ENCODE measurements at regions not wholly inside any gene's neighbourhood (a gene's known extent, or its start where the extent isn't known, plus 50 kb on each side); places are given as distances from the start of the nearest gene placed in this dataset.

- no peak for DNase-seq (ENCODE audit: low read depth)
- no peak overlapping the region for H3K4me3 ChIP-seq (ENCODE audit: low read length)
- TF ChIP-seq CTCF (IDR thresholded peaks at IDR 0.05; ENCODE audit: insufficient read depth, low read depth, low read length, missing control alignments), result no peak
Measured at GRCh38 chr20:10752206-10752605, 78.4 kb upstream of the JAG1 start.

- TF ChIP-seq CTCF (IDR thresholded peaks at IDR 0.05; ENCODE audit: insufficient read depth, low read depth, low read length, missing control alignments), result no peak
- no peak overlapping the region for H3K4me3 ChIP-seq (ENCODE audit: low read length)
- no peak for DNase-seq (ENCODE audit: low read depth)
Measured at GRCh38 chr20:10754824-10755223, 81.0 kb upstream of the JAG1 start.

GRCh38 chr20:10758446-10758845 lies 84.6 kb upstream of the JAG1 start:
- peak; percentile 93 for DNase-seq (ENCODE audit: low read depth)
- H3K4me3 ChIP-seq (ENCODE audit: low read length), result no peak overlapping the region
- TF ChIP-seq CTCF (IDR thresholded peaks at IDR 0.05; ENCODE audit: insufficient read depth, low read depth, low read length, missing control alignments), result no peak

DNA sequence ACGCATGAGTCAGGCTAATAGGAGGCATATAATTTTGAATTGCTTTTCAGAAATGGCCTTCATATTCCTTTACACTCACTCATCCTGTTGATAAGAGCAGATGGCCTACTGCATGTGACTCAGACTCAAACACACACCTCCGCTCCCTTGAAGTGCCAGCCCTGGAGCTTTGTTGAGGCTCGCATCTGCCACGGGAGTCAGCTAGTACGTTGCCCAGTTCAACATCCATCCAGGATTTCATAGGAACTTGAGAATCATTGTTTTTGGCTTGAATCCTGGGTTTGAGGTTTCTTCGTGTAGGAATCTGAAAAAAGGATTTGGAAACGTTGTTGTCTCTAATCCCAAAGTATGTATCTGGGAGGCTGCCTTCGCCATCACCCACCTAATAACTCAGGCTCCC lies 87.4 kb upstream of the JAG1 start:
- no peak for TF ChIP-seq CTCF (IDR thresholded peaks at IDR 0.05; ENCODE audit: insufficient read depth, low read depth, low read length, missing control alignments)
- peak; percentile 99 for DNase-seq (ENCODE audit: low read depth)

DNA sequence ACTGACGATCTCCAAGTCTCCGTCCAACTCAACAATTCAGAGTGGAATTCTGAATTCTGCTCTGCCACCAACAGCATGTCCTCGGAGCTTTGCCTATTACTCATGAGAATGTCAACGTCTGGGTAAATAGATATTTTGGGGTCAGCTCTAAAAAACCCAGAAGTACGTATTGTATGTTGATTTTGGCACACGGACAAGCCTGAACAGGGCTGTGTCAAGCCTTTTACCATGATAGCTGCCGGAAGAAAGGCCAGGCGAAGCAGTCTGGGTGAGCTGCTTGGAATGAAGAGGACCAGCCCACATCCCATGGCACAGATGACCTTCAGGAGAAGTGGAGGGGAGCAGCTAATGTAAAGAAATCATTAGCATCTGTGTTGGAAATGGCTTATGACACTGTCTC lies 88.0 kb upstream of the JAG1 start:
- H3K4me3 ChIP-seq (ENCODE audit: low read length), result no peak overlapping the region
- TF ChIP-seq CTCF (IDR thresholded peaks at IDR 0.05; ENCODE audit: insufficient read depth, low read depth, low read length, missing control alignments), result no peak
- peak; percentile 67 for DNase-seq (ENCODE audit: low read depth)

More for the DNA sequence above, 87.4 kb upstream of the JAG1 start:
- no peak overlapping the region for H3K4me3 ChIP-seq (ENCODE audit: low read length)

GRCh38 chr20:10762216-10762615 lies 88.4 kb upstream of the JAG1 start:
- no peak for TF ChIP-seq CTCF (IDR thresholded peaks at IDR 0.05; ENCODE audit: insufficient read depth, low read depth, low read length, missing control alignments)
- no peak overlapping the region for H3K4me3 ChIP-seq (ENCODE audit: low read length)
- DNase-seq (ENCODE audit: low read depth), result no peak

DNA sequence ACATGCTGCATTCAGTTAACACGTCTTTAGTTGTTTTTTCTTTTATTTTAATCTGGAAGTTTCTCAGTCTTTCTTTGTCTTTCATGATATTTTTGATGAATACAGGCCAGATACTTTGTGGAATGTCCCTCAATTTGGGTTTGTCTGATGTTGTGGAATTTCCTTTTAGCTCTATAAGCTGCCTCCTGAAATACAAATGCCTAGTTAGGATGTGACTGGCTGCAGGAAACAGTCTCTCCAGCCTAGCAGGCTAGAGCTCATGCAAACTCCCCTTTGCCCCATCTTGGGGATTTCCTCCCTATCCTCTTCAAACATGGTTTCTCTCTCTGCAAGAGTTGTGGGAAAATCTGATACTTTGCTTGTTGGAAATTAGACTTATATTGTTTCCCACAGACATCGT lies 89.3 kb upstream of the JAG1 start:
- no peak for TF ChIP-seq CTCF (IDR thresholded peaks at IDR 0.05; ENCODE audit: insufficient read depth, low read depth, low read length, missing control alignments)
- H3K4me3 ChIP-seq (ENCODE audit: low read length), result no peak overlapping the region
- DNase-seq (ENCODE audit: low read depth), result no peak

Data from epithelial cell of esophagus (primary cell).